Right lobe of liver (tissue), 4 donors: ENCODE measurements at regions not wholly inside any gene's neighbourhood (a gene's known extent, or its start where the extent isn't known, plus 50 kb on each side); places are given as distances from the start of the nearest gene placed in this dataset.

ENCODE experiments used
- CTCF ChIP-seq, 4 donors: fragments of 200-600 bp in 3 of 4; fragments of 450-650 bp in 1 of 4; IDR thresholded peaks; one replicate each; pipeline versions ENCODE4 v1.5.1 to v1.8.0; 2016 to 2022; ENCODE audit warnings: antibody characterized with exemption in 4 of 4, mild to moderate bottlenecking in 2 of 4
- POLR2A ChIP-seq: fragments of 450-650 bp; IDR thresholded peaks from one replicate; pipeline ENCODE4 v1.6.1; 2017; ENCODE audit warnings: antibody characterized with exemption, mild to moderate bottlenecking
- donor health status: DM: no; HTN: no; CAD: no.
- donor health status: DM: no; HTN: no; CAD: no.
- donor health status: DM: no; HTN: yes; CAD: no.

GRCh38 chr3:76684946-76685345, 355.0 kb upstream of the ROBO2 start:
- TF ChIP-seq CTCF (IDR thresholded peaks at IDR 0.05) (no peak), POLR2A (no peak)
